Ishikawa (cell line): ENCODE measurements at regions not wholly inside any gene's neighbourhood (a gene's known extent, or its start where the extent isn't known, plus 50 kb on each side); places are given as distances from the start of the nearest gene placed in this dataset.

Source experiments
- CEBPB ChIP-seq: IDR thresholded peaks from 2 replicates; pipeline ENCODE4 v1.6.1; 2012
- CREB1 ChIP-seq: IDR thresholded peaks from 2 replicates; pipeline ENCODE4 v1.6.1; 2012; ENCODE audit warnings: low read depth
- EGR1 ChIP-seq: IDR thresholded peaks from 2 replicates; pipeline ENCODE4 v1.6.1; 2012
- EP300 ChIP-seq: IDR thresholded peaks from 2 replicates; pipeline ENCODE4 v1.6.1; 2012; ENCODE audit warnings: borderline replicate concordance
- FOXM1 ChIP-seq: IDR thresholded peaks from 2 replicates; pipeline ENCODE4 v1.6.1; 2012; ENCODE audit warnings: low read depth, borderline replicate concordance
- MAX ChIP-seq: IDR thresholded peaks from 2 replicates; pipeline ENCODE4 v1.6.1; 2012
- NFIC ChIP-seq: IDR thresholded peaks from 2 replicates; pipeline ENCODE4 v1.6.1; 2012
- RAD21 ChIP-seq: IDR thresholded peaks from 2 replicates; pipeline ENCODE4 v1.6.1; 2012; ENCODE audit warnings: low read depth
- REST ChIP-seq: IDR thresholded peaks from 2 replicates; pipeline ENCODE4 v1.6.1; 2012; ENCODE audit warnings: low read depth, mild to moderate bottlenecking
- TAF1 ChIP-seq: IDR thresholded peaks from 2 replicates; pipeline ENCODE4 v1.6.1; 2012; ENCODE audit warnings: low read depth, mild to moderate bottlenecking
- TCF12 ChIP-seq: IDR thresholded peaks from 2 replicates; pipeline ENCODE4 v1.6.1; 2012; ENCODE audit warnings: low read depth
- TEAD4 ChIP-seq: IDR thresholded peaks from 2 replicates; pipeline ENCODE4 v1.6.1; 2012
- USF1 ChIP-seq: IDR thresholded peaks from 2 replicates; pipeline ENCODE4 v1.6.1; 2012
- YY1 ChIP-seq: IDR thresholded peaks from 2 replicates; pipeline ENCODE4 v1.6.1; 2012; ENCODE audit warnings: low read depth
- ZBTB7A ChIP-seq: IDR thresholded peaks from 2 replicates; pipeline ENCODE4 v1.6.1; 2012; ENCODE audit warnings: low read depth

GRCh38 chr5:2166306-2166978 is 283.7 kb upstream of the IRX4 start:
- TF ChIP-seq USF1 = no peak

GRCh38 chr5:2165615-2166305 is 283.0 kb upstream of the IRX4 start:
- TF ChIP-seq YY1 = no peak
- TF ChIP-seq EGR1 = no peak
- no peak for TF ChIP-seq CREB1
- TF ChIP-seq TCF12 = no peak
- no peak for TF ChIP-seq FOXM1
- no peak for TF ChIP-seq REST
- no peak for TF ChIP-seq TEAD4
- no peak for TF ChIP-seq USF1
- TF ChIP-seq RAD21 = no peak
- no peak for TF ChIP-seq EP300
- TF ChIP-seq NFIC = no peak
- no peak for TF ChIP-seq MAX

GRCh38 chr5:2165203-2165602 is 282.5 kb upstream of the IRX4 start:
- no peak for TF ChIP-seq EP300
- no peak for TF ChIP-seq USF1
- TF ChIP-seq FOXM1 = no peak

GRCh38 chr5:2164586-2164985 is 281.9 kb upstream of the IRX4 start:
- TF ChIP-seq YY1 = no peak
- no peak for TF ChIP-seq EGR1
- no peak for TF ChIP-seq TEAD4
- TF ChIP-seq RAD21 = no peak
- no peak for TF ChIP-seq FOXM1
- TF ChIP-seq CREB1 = no peak
- no peak for TF ChIP-seq TCF12
- TF ChIP-seq USF1 = no peak
- TF ChIP-seq EP300 = no peak
- no peak for TF ChIP-seq NFIC
- no peak for TF ChIP-seq MAX
- TF ChIP-seq TAF1 = no peak

- TF ChIP-seq EP300 (no peak), TCF12 (no peak), RAD21 (no peak), MAX (no peak), ZBTB7A (no peak), USF1 (no peak), REST (no peak), EGR1 (no peak), TAF1 (no peak), NFIC (no peak), CEBPB (no peak), YY1 (no peak), FOXM1 (no peak), CREB1 (no peak), TEAD4 (no peak)
Measured at GRCh38 chr5:2163940-2164490, 281.3 kb upstream of the IRX4 start.
